GM11168 (cell line): ENCODE measurements at regions not wholly inside any gene's neighbourhood (a gene's known extent, or its start where the extent isn't known, plus 50 kb on each side); places are given as distances from the start of the nearest gene placed in this dataset.

Experiments
- in situ Hi-C: fragments of 300-500 bp; cut with MboI; formaldehyde crosslinking; loops from one replicate; pipeline ENCODE4 v1.12.0; 2022; ENCODE audit warnings: low sequenced_read_pairs; ENCODE audit not compliant: unreplicated experiment

DNA sequence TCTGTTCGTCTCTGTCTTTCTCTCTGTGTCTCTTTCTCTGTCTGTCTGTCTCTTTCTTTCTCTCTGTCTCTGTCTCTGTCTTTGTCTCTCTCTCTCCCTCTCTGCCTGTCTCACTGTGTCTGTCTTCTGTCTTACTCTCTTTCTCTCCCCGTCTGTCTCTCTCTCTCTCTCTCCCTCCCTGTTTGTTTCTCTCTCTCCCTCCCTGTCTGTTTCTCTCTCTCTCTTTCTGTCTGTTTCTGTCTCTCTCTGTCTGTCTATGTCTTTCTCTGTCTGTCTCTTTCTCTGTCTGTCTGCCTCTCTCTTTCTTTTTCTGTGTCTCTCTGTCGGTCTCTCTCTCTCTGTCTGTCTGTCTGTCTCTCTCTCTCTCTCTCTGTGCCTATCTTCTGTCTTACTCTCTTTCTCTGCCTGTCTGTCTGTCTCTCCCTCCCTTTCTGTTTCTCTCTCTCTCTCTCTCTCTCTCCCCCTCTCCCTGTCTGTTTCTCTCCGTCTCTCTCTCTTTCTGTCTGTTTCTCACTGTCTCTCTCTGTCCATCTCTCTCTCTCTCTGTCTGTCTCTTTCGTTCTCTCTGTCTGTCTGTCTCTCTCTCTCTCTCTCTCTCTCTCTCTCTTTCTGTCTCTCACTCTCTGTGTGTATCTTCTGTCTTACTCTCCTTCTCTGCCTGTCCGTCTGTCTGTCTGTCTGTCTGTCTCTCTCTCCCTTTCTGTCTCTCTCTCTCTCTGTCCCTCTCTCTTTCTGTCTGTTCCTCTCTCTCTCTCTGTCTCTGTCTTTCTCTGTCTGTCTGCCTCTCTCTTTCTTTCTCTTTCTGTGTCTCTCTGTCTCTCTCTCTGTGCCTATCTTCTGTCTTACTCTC is 2065.9 kb upstream of the TPTE start:
- in situ Hi-C loops, result loop anchor here (25.0 kb wide), 1 partner anchor 557 kb away; no protein-coding TSS in a partner anchor

GRCh38 chr21:8464403-8465152 is 2056.8 kb upstream of the TPTE start:
- in situ Hi-C loops, result loop anchor here (5.0 to 25.0 kb wide), 2 partner anchors 232 to 548 kb away; no protein-coding TSS in a partner anchor

GRCh38 chr21:8466642-8467041 is 2054.7 kb upstream of the TPTE start:
- in situ Hi-C loops, result loop anchor here (25.0 kb wide), 1 partner anchor 546 kb away; no protein-coding TSS in a partner anchor
